H1 (cell line): ENCODE measurements at regions not wholly inside any gene's neighbourhood (a gene's known extent, or its start where the extent isn't known, plus 50 kb on each side); places are given as distances from the start of the nearest gene placed in this dataset.

Experiments used
- POLR2A ChIP-seq, 2 experiments: IDR thresholded peaks; 1 replicate in 1 of 2; 2 replicates in 1 of 2; pipeline ENCODE4 v1.6.1; 2011; ENCODE audit warnings: low read depth in 2 of 2, low read length in 2 of 2, mild to moderate bottlenecking in 2 of 2; ENCODE audit errors: control extremely low read depth in 1 of 2
- SP1 ChIP-seq: IDR thresholded peaks from 2 replicates; pipeline ENCODE4 v1.6.1; 2011; ENCODE audit warnings: low read depth, low read length

- TF ChIP-seq SP1 = no peak
- TF ChIP-seq POLR2A (IDR thresholded peaks at IDR 0.05; ENCODE audit: control extremely low read depth in 1 of 2, low read depth in 2 of 2, low read length in 2 of 2) = no peak
These were observed 213.5 kb downstream of the VEGFC start for GRCh38 chr4:176579226-176579625.
